Suprapubic skin (tissue), 4 donors: ENCODE measurements at regions not wholly inside any gene's neighbourhood (a gene's known extent, or its start where the extent isn't known, plus 50 kb on each side); places are given as distances from the start of the nearest gene placed in this dataset.
A peak's percentile ranks its signal among the peaks of the same experiment; 100 is the strongest.
"Not testable (repeated sequence)": the region's sequence is repeated elsewhere in the genome, so short reads cannot be mapped to it uniquely, and the experiment has no call there.

Source experiments
- DNase-seq, 2 donors: peaks; one replicate each; pipeline ENCODE4 v3.0.0-alpha.2; 2019; ENCODE audit warnings: low spot score in 2 of 2
- H3K27ac ChIP-seq: fragments of 200-600 bp; sonication (generic); one replicate; pipeline ENCODE4 v1.5.1; 2019
- H3K27me3 ChIP-seq: fragments of 200-600 bp; sonication (generic); one replicate; pipeline ENCODE4 v1.5.1; 2019
- H3K36me3 ChIP-seq: fragments of 200-600 bp; sonication (generic); one replicate; pipeline ENCODE4 v1.5.1; 2019
- H3K4me1 ChIP-seq: fragments of 200-600 bp; sonication (generic); one replicate; pipeline ENCODE4 v1.5.1; 2019
- H3K4me3 ChIP-seq: fragments of 200-600 bp; sonication (generic); one replicate; pipeline ENCODE4 v1.5.1; 2019; ENCODE audit warnings: mild to moderate bottlenecking
- H3K9me3 ChIP-seq: fragments of 200-600 bp; sonication (generic); one replicate; pipeline ENCODE4 v1.5.1; 2019
- EP300 ChIP-seq: sonication (generic); formaldehyde crosslinking; IDR thresholded peaks from one replicate; pipeline ENCODE4 v1.6.1; 2017; ENCODE audit warnings: antibody characterized with exemption
- POLR2A ChIP-seq, 2 donors: fragments of 450-650 bp; IDR thresholded peaks; one replicate each; pipeline ENCODE4 v1.6.1; 2017; ENCODE audit warnings: antibody characterized with exemption in 2 of 2, mild to moderate bottlenecking in 2 of 2, moderate library complexity in 2 of 2
- POLR2AphosphoS5 ChIP-seq, 3 donors: sonication (generic); formaldehyde crosslinking; IDR thresholded peaks; one replicate each; pipeline ENCODE4 v1.6.1; 2017; ENCODE audit warnings: antibody characterized with exemption in 3 of 3
- WGBS: methylation state at CpG from one replicate; pipeline ENCODE4 v1.1.5; 2018; 5-methylcytosine and 5-hydroxymethylcytosine counted together
- TF ChIP-seq, protein P1 (sequence below), 2 donors: fragments of 200-600 bp in 1 of 2; fragments of 450-650 bp in 1 of 2; sonication (generic) in 1 of 2; IDR thresholded peaks; one replicate each; pipeline ENCODE4 v1.5.1; 2016 to 2019; ENCODE audit warnings: antibody characterized with exemption in 2 of 2, mild to moderate bottlenecking in 1 of 2, moderate library complexity in 1 of 2

GRCh38 chr16:62272035-62272434, 235.8 kb upstream of the CDH8 start:
- Histone ChIP-seq H3K4me3 (no peak overlapping the region), H3K4me1 (no peaks in the 10 kb centered on the region), H3K9me3 (no peaks in the 10 kb centered on the region), H3K36me3 (no peaks in the 10 kb centered on the region), H3K27ac (no peak overlapping the region), H3K27me3 (no peaks in the 10 kb centered on the region)
- no peak for DNase-seq
- no peak for TF ChIP-seq EP300
- no peak for TF ChIP-seq POLR2A (IDR thresholded peaks at IDR 0.05)
- no peak for TF ChIP-seq POLR2AphosphoS5 (IDR thresholded peaks at IDR 0.05)
- TF ChIP-seq, protein P1, sequence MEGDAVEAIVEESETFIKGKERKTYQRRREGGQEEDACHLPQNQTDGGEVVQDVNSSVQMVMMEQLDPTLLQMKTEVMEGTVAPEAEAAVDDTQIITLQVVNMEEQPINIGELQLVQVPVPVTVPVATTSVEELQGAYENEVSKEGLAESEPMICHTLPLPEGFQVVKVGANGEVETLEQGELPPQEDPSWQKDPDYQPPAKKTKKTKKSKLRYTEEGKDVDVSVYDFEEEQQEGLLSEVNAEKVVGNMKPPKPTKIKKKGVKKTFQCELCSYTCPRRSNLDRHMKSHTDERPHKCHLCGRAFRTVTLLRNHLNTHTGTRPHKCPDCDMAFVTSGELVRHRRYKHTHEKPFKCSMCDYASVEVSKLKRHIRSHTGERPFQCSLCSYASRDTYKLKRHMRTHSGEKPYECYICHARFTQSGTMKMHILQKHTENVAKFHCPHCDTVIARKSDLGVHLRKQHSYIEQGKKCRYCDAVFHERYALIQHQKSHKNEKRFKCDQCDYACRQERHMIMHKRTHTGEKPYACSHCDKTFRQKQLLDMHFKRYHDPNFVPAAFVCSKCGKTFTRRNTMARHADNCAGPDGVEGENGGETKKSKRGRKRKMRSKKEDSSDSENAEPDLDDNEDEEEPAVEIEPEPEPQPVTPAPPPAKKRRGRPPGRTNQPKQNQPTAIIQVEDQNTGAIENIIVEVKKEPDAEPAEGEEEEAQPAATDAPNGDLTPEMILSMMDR (IDR thresholded peaks at IDR 0.05) = no peak
- WGBS = 69% methylated on average over 1 of the region's 1 CpG

GRCh38 chr16:62261760-62262159, 225.5 kb upstream of the CDH8 start:
- Histone ChIP-seq H3K4me3 (no peak overlapping the region), H3K27ac (no peak overlapping the region), H3K9me3 (no peaks in the 10 kb centered on the region), H3K36me3 (no peaks in the 10 kb centered on the region), H3K27me3 (no peaks in the 10 kb centered on the region), H3K4me1 (no peaks in the 10 kb centered on the region)
- TF ChIP-seq POLR2A (IDR thresholded peaks at IDR 0.05) (no peak), EP300 (no peak), POLR2AphosphoS5 (IDR thresholded peaks at IDR 0.05) (no peak)
- TF ChIP-seq, protein P1 (IDR thresholded peaks at IDR 0.05) = no peak
- no peak for DNase-seq
- WGBS = 73% methylated on average over 3 of the region's 3 CpGs

GRCh38 chr16:62258931-62259435, 222.7 kb upstream of the CDH8 start:
- 78% methylated on average over 2 of the region's 2 CpGs for WGBS
- not testable (repeated sequence) for H3K36me3 ChIP-seq, H3K27ac ChIP-seq, H3K9me3 ChIP-seq, DNase-seq, H3K4me3 ChIP-seq, H3K27me3 ChIP-seq, H3K4me1 ChIP-seq

DNA sequence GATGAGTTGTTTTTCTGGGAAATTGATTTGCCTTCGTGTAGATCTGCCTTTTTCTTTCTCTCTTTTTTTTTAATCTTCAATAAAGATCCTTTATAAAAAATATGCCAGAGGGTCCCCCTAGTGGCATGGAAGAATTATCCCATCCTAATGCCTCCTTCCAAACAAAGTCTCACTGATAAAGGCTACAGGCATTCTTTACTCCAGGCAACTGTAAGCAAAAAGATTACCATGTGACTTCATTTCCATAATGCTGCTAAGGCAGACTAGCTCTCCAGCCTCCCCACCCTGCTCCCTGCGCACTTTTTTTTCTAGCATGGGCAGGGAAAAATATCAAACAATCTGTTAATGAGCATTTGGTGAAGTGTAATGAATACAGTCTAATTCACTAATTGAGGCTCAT, 220.2 kb upstream of the CDH8 start:
- no peaks in the 10 kb centered on the region for H3K4me1 ChIP-seq
- H3K9me3 ChIP-seq = no peaks in the 10 kb centered on the region
- H3K4me3 ChIP-seq = no peak overlapping the region
- DNase-seq = no peak
- no peaks in the 10 kb centered on the region for H3K36me3 ChIP-seq
- H3K27ac ChIP-seq = no peak overlapping the region
- WGBS = 25% methylated on average over 2 of the region's 2 CpGs
- H3K27me3 ChIP-seq = no peaks in the 10 kb centered on the region
- no peak for TF ChIP-seq POLR2AphosphoS5 (IDR thresholded peaks at IDR 0.05)
- TF ChIP-seq, protein P1 (IDR thresholded peaks at IDR 0.05) = peak in 1 of 2 donors; percentile 19

DNA sequence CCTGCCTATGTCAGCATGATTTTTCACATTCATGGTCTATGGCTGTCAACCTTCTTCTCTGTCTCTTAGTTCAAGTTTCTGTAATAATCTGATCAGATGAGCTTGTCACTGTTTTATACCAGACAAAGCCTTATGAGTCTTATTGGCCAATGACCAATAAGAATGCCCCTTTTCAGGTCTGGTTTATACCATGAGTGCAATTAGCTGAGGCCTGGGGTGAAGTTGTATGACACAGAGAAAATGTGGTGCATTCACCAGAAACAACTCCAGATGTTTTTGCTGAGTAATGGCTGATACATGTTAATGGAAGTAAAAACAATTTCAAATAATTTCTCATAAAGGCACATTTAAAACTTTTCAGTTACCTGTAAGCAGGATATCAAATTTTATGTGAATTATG, 218.6 kb upstream of the CDH8 start:
- H3K4me3 ChIP-seq = no peak overlapping the region
- no peaks in the 10 kb centered on the region for H3K4me1 ChIP-seq
- H3K9me3 ChIP-seq = no peaks in the 10 kb centered on the region
- no peaks in the 10 kb centered on the region for H3K27me3 ChIP-seq
- H3K36me3 ChIP-seq = no peaks in the 10 kb centered on the region
- H3K27ac ChIP-seq = no peak overlapping the region
- DNase-seq = no peak
- TF ChIP-seq POLR2AphosphoS5 (IDR thresholded peaks at IDR 0.05) (no peak), EP300 (no peak), POLR2A (IDR thresholded peaks at IDR 0.05) (no peak)
- TF ChIP-seq, protein P1 (IDR thresholded peaks at IDR 0.05) = no peak

GRCh38 chr16:62254372-62254771, 218.1 kb upstream of the CDH8 start:
- H3K4me1 ChIP-seq = no peaks in the 10 kb centered on the region
- no peak overlapping the region for H3K27ac ChIP-seq
- no peaks in the 10 kb centered on the region for H3K27me3 ChIP-seq
- H3K9me3 ChIP-seq = no peaks in the 10 kb centered on the region
- TF ChIP-seq, protein P1 (IDR thresholded peaks at IDR 0.05) = no peak
- TF ChIP-seq POLR2AphosphoS5 (IDR thresholded peaks at IDR 0.05) (no peak), EP300 (no peak), POLR2A (IDR thresholded peaks at IDR 0.05) (no peak)
- DNase-seq = no peak
- 73% methylated on average over 5 of the region's 5 CpGs for WGBS
- H3K4me3 ChIP-seq = no peak overlapping the region
- H3K36me3 ChIP-seq = no peaks in the 10 kb centered on the region
